Neural cell (in vitro differentiated cells): ENCODE measurements at regions not wholly inside any gene's neighbourhood (a gene's known extent, or its start where the extent isn't known, plus 50 kb on each side); places are given as distances from the start of the nearest gene placed in this dataset.

Experiments used
- H2AFZ ChIP-seq: fragments of 200-600, 300-800 bp; sonication (generic), shearing (Covaris generic); 2 replicates; pipeline ENCODE4 v1.6.0; 2014; ENCODE audit warnings: low read depth, mild to moderate bottlenecking, antibody characterized with exemption, low read length, moderate library complexity
- H3F3A ChIP-seq: fragments of 200-600 bp; shearing (Covaris generic); 2 replicates; pipeline ENCODE4 v1.6.1; 2016; ENCODE audit warnings: mild to moderate bottlenecking, moderate library complexity, mixed read lengths, antibody characterized with exemption, low read length; ENCODE audit not compliant: insufficient read depth, poor library complexity, severe bottlenecking
- H3K27ac ChIP-seq: fragments of 200-600, 300-800 bp; sonication (generic), shearing (Covaris generic); 2 replicates; pipeline ENCODE4 v1.5.1; 2014; ENCODE audit warnings: mild to moderate bottlenecking, low read length, moderate library complexity
- H3K27me3 ChIP-seq: fragments of 300-800, 200-600 bp; sonication (generic), shearing (Covaris generic); 2 replicates; pipeline ENCODE4 v1.6.0; 2014; ENCODE audit warnings: mild to moderate bottlenecking, low read depth, low read length, moderate library complexity; ENCODE audit not compliant: insufficient read depth
- H3K36me3 ChIP-seq: fragments of 300-800, 200-600 bp; sonication (generic), shearing (Covaris generic); 2 replicates; pipeline ENCODE4 v1.5.1; 2014; ENCODE audit warnings: mild to moderate bottlenecking, antibody characterized with exemption, low read length, moderate library complexity; ENCODE audit not compliant: insufficient read depth
- H3K4me2 ChIP-seq: fragments of 300-800, 200-600 bp; sonication (generic), shearing (Covaris generic); 2 replicates; pipeline ENCODE4 v1.6.0; 2014; ENCODE audit warnings: mild to moderate bottlenecking, low read length
- H3K4me3 ChIP-seq: fragments of 300-800, 200-600 bp; sonication (generic), shearing (Covaris generic); 2 replicates; pipeline ENCODE4 v1.5.1; 2014; ENCODE audit warnings: mild to moderate bottlenecking, low read length, moderate library complexity
- H3K79me2 ChIP-seq: fragments of 200-600 bp; shearing (Covaris generic); replicated peaks from 2 replicates; pipeline ENCODE4 v1.6.0; 2014; ENCODE audit warnings: mild to moderate bottlenecking, low read length, moderate library complexity; ENCODE audit not compliant: insufficient read depth
- H3K9ac ChIP-seq: fragments of 300-800, 200-600 bp; sonication (generic), shearing (Covaris generic); 2 replicates; pipeline ENCODE4 v1.6.1; 2016; ENCODE audit warnings: mild to moderate bottlenecking, low read length, mixed read lengths
- H3K9me2 ChIP-seq: fragments of 200-600 bp; shearing (Covaris generic); 2 replicates; pipeline ENCODE4 v1.6.1; 2016; ENCODE audit warnings: mild to moderate bottlenecking, low read length, mixed read lengths; ENCODE audit not compliant: insufficient read depth
- H3K9me3 ChIP-seq: fragments of 200-600, 300-800 bp; sonication (generic), shearing (Covaris generic); 2 replicates; pipeline ENCODE4 v1.6.1; 2016; ENCODE audit warnings: mild to moderate bottlenecking, mixed run types, low read length, moderate library complexity, mixed read lengths
- H4K20me1 ChIP-seq: fragments of 200-600 bp; shearing (Covaris generic); 2 replicates; pipeline ENCODE4 v1.6.1; 2016; ENCODE audit warnings: mild to moderate bottlenecking, mixed run types; ENCODE audit not compliant: insufficient read depth
- CTCF ChIP-seq: fragments of 450-650 bp; IDR thresholded peaks from 2 replicates; pipeline ENCODE4 v1.5.1; 2014; ENCODE audit warnings: antibody characterized with exemption, mild to moderate bottlenecking, moderate library complexity; ENCODE audit not compliant: poor library complexity, severe bottlenecking
- EP300 ChIP-seq: fragments of 450-650 bp; conservative IDR thresholded peaks from 2 replicates; pipeline ENCODE4 v1.6.1; 2014; ENCODE audit warnings: antibody characterized with exemption, mild to moderate bottlenecking, moderate library complexity; ENCODE audit not compliant: poor library complexity, severe bottlenecking
- EZH2 ChIP-seq: fragments of 200-600, 300-800 bp; shearing (Covaris generic), sonication (generic); IDR thresholded peaks from 2 replicates; pipeline ENCODE4 v1.6.1; 2014; ENCODE audit warnings: antibody characterized with exemption, low read length, borderline replicate concordance, mild to moderate bottlenecking; ENCODE audit not compliant: insufficient read depth, poor library complexity, severe bottlenecking
- MXI1 ChIP-seq: fragments of 450-650 bp; conservative IDR thresholded peaks from 2 replicates; pipeline ENCODE4 v1.6.1; 2014; ENCODE audit warnings: antibody characterized with exemption, mild to moderate bottlenecking; ENCODE audit not compliant: poor library complexity, severe bottlenecking
- POLR2AphosphoS5 ChIP-seq: IDR thresholded peaks from 2 replicates; pipeline ENCODE4 v1.6.1; 2012
- RAD21 ChIP-seq: fragments of 450-650 bp; conservative IDR thresholded peaks from 2 replicates; pipeline ENCODE4 v1.6.1; 2014; ENCODE audit warnings: antibody characterized with exemption, mild to moderate bottlenecking, moderate library complexity
- REST ChIP-seq: IDR thresholded peaks from 2 replicates; pipeline ENCODE4 v1.6.1; 2012; ENCODE audit warnings: borderline replicate concordance
- SMC3 ChIP-seq: fragments of 450-650 bp; conservative IDR thresholded peaks from 2 replicates; pipeline ENCODE4 v1.6.1; 2014; ENCODE audit warnings: antibody characterized with exemption, mild to moderate bottlenecking, moderate library complexity; ENCODE audit not compliant: poor library complexity
- TAF1 ChIP-seq: IDR thresholded peaks from 2 replicates; pipeline ENCODE4 v1.6.1; 2012; ENCODE audit warnings: low read depth

GRCh38 chr12:78672033-78672432 lies 192.5 kb upstream of the SYT1 start:
- Histone ChIP-seq H4K20me1 (no peaks in the 10 kb centered on the region), H3K9me2 (no peaks in the 10 kb centered on the region), H3K79me2 (no peaks in the 10 kb centered on the region), H2AFZ (no peak overlapping the region), H3K9me3 (no peaks in the 10 kb centered on the region), H3K4me3 (no peak overlapping the region), H3F3A (no peaks in the 10 kb centered on the region), H3K27me3 (no peaks in the 10 kb centered on the region), H3K4me2 (no peak overlapping the region), H3K27ac (no peak overlapping the region), H3K36me3 (no peaks in the 10 kb centered on the region), H3K9ac (no peak overlapping the region)
- TF ChIP-seq POLR2AphosphoS5 (no peak), EP300 (no peak), SMC3 (no peak), MXI1 (no peak), RAD21 (no peak), TAF1 (no peak), REST (no peak), EZH2 (no peak), CTCF (no peak)

- H3F3A ChIP-seq, result no peaks in the 10 kb centered on the region
- H4K20me1 ChIP-seq, result no peaks in the 10 kb centered on the region
- no peak overlapping the region for H3K4me2 ChIP-seq
- no peaks in the 10 kb centered on the region for H3K9me3 ChIP-seq
- H3K27ac ChIP-seq, result no peak overlapping the region
- no peak for TF ChIP-seq RAD21
- TF ChIP-seq EZH2, result no peak
- TF ChIP-seq MXI1, result no peak
- no peak for TF ChIP-seq EP300
- TF ChIP-seq POLR2AphosphoS5, result no peak
- TF ChIP-seq SMC3, result no peak
- no peak for TF ChIP-seq REST
- no peak for TF ChIP-seq CTCF
- TF ChIP-seq TAF1, result no peak
- no peaks in the 10 kb centered on the region for H3K9me2 ChIP-seq
- no peaks in the 10 kb centered on the region for H3K27me3 ChIP-seq
- H2AFZ ChIP-seq, result no peak overlapping the region
- no peaks in the 10 kb centered on the region for H3K36me3 ChIP-seq
- H3K79me2 ChIP-seq, result no peaks in the 10 kb centered on the region
- no peak overlapping the region for H3K9ac ChIP-seq
- H3K4me3 ChIP-seq, result no peak overlapping the region
These were observed 190.1 kb upstream of the SYT1 start for GRCh38 chr12:78674311-78675090.
